HG03139 (cell line): ENCODE measurements at regions not wholly inside any gene's neighbourhood (a gene's known extent, or its start where the extent isn't known, plus 50 kb on each side); places are given as distances from the start of the nearest gene placed in this dataset.
"Not testable (repeated sequence)": the region's sequence is repeated elsewhere in the genome, so short reads cannot be mapped to it uniquely, and the experiment has no call there.

Experiments
- ATAC-seq: cut with Tn5 transposase; IDR thresholded peaks from one replicate; pipeline ENCODE4 v1.9.1; 2021; ENCODE audit not compliant: unreplicated experiment

DNA sequence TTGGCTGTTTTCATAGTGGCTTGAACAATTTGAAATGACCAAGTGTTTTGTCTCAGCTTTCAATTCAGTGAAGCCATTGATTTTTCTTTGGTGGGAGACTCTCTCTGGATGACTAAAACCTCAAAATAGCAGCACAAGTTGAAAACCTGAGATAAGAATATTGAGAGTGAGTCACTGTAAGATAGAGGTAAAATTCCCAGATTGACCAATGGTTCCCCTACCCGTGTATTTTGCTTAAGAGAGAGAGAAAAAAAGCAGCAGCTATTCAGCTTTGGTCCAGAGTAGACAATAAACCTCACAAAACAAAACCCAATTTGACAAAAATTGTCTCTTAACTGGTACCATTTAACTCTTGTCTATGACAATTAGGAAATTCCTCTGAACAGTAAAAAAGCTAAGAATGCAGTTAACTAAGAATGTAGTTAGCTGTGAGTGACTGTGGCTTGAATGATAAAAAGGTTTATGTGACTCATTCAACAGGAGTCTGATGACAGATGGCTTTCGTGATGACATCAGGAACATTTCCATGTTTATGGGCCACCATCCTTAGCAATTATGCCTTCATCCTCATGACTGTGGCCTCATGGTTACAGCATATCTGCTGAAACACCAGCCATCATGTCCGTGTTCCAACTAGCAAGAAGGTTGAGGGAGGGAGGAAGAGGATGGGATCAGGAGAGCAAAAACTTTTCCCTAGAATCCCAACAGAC is 356.9 kb downstream of the NDFIP2 start:
- ATAC-seq, result no peak

DNA sequence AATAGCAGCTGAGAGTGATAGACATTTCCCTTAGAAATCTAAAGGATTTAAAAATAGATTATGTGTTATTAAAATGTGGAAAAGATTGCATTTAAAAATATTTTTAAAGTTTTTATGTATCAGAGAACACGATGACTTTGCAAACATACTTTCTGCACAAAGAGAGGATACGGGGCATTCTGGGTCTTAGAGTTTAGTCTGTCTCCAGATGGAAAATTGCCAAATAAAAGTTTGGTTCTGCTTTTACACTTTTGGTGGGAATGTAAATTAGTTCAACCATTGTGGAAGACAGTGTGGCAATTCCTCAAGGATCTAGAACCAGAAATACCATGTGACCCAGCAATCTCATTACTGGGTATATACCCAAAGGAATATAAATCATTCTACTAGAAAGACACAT is 355.2 kb downstream of the NDFIP2 start:
- not testable (repeated sequence) for ATAC-seq

DNA sequence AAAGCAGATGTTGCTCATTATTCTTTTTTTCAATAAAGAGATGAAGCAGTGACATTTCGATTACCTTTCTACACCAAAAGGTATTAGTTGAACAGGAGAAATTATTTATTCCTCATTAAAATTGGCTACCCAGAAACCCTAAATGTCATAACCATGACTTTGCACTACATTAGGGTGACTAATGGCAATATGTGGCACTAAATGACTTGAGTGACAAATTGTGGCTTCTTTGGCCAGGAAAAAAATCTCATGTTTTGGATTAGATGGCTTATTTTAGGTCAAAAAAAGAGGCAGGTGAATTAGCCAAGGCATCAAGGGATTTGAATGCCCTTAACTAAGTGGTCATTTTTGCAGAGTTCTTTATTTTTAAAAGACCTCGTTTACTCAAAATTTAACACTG is 353.9 kb downstream of the NDFIP2 start:
- no peak for ATAC-seq

DNA sequence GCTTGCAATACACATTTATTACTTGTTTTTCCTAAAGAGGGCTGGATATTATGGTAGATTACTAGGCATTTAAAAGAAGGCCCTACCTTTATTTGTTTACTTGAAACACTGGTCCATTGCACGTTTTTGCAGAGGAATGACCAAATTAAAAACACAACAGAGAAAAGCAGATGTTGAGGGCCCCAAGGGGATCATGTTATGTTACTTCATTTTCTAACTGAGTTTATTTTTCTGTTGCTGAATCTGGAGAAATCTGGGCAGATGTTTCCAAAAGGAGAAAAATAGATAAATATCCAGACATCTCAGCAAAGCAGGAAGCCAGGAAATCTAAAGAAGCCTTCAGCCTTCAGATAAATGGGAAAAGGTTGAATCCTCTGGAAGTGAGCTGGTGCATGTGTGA is 353.0 kb downstream of the NDFIP2 start:
- ATAC-seq, result no peak

DNA sequence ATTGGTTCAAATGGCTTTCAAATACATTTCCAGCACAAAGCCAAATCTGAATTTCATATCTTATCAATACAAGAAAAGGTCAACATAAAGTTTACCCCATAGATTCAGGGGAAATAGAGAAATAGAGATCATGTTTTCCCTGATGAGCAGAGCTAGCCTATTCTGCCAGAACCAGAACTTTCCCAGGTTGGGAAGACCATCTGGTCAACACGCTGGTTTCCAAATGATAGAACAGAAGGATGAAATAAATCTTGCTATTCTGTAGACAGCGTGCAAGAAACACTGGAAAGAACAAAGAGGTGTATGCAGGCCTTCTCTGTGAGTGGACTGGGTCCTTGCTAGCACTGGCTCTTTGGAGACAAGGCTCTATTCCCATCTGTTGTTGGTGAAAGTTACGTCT is 350.6 kb downstream of the NDFIP2 start:
- no peak for ATAC-seq

DNA sequence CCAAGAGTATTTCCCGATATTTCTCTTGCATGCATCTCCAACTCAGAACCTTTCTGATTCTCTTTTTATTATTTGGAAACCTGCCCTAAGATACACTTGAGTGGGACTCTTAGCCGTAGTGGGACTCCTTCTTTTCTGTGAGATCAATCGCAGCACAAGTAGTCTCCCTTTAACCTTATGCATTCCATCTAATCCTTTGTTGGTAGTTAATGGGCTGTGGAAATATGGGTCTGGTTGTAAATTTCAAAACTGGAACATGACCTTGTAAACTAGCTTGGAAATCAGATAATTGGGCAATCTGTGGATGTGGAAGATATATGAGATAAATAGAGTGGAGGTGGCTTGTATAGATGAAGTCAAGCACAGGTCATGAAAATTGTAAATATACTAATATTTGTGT is 350.0 kb downstream of the NDFIP2 start:
- ATAC-seq, result no peak

DNA sequence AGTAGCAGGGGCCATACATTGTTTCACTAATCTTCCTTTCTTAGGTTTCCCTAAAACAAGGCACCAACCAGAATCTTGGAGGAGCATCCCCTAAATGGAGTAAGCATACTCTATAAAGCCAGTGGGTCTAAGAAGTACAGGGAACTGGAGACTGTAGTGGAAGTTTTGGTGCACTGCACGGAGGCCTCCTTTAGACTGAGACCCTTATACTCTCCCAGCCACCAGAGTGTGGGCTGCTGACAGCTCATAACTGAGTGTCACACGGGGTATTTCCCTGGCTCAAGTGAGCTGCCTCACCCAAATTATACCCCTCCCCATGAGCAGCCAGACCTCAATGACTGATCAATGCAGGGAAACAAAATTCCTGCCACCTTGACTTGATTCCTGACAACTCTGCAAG is 349.5 kb downstream of the NDFIP2 start:
- ATAC-seq, result no peak

DNA sequence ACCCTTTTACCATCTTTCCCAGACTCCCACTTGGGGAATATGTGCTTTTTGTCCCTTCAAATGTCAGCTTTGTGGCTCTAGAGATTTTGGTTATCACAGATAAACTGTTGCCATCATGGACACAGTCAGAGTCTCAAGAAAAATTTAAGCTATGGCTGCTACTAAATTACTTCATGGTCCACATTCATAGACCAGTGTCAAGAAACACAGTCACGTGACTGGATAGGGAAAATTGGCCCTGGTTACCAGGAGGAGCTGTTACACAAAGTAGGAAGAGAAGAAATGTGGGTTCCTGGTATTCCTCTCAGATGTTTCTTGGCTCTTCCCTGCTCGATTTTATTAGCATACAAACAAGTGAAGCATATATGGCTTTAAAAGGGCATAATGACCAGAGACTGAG is 348.9 kb downstream of the NDFIP2 start:
- no peak for ATAC-seq

DNA sequence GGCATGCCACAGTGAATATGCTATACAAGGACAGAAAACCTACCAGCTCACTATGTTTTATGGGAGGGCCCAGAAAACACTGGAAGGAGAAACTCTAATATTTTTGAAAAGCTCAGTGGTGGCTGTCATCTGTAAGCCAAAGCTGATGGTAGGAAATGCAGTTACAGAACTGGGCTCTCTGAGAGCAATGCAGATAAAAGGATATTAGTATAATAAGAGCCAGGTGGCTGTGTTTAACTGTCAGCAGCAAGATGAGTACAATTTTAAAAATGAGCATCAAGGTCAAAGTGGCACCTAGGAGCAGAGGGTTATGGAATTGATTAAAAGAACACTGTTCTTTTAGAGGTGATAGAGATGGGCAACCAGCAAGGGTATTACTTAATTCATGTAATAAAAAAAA is 345.0 kb downstream of the NDFIP2 start:
- ATAC-seq, result no peak

DNA sequence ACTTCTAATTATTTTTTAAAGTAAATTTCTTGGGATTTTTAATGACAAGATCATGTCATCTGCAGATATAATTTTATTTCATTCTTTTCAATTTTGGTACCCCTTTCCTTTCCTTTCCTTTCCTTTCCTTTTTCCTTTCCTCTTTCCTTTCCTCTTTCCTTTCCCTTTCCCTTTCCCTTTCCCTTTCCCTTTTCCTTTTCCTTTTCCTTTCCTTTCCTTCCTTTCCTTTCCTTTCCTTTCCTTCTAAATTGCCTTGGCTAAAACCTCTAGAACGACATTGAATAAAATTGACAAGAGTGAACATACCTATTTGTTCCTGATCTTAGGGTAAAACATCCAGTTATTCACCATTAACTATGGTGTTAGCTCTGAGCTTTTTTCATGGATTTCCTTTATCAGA is 334.1 kb downstream of the NDFIP2 start:
- no peak for ATAC-seq

DNA sequence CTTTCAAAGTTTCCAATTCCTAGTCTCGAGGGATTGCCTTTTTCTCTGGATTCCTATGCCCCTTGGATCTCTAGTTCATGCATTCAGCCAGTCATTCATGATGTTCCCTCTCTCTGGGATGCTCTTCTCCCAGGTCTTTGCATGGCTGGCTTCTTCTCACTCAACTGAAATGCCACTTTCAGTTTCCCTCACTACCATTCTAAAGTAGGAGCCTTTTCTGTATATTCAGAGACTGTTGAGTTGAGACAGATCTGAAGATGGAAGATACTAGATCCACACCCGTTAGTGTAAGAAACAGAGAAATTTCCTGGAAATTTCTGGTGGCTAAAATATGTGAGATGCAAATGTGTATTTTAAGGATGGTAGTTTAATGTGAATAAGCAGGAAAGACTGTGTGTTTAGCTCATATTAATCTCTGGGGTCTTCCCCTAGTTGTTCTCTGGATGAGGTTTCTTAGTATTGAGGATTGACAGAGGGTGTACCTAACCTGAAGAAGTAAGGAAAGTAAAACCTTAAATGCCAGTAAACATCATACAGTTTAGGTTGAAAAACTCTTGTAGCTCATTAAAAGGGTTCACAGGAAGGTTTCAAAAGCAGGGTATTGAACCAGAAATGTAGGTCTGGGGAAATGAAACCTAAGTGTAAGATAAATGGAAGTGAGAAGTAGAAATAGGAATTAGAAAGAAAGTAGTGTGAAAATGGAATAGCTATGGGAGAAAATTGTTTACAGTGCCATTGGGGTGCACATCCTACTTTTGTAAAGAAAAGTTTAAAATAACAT is 331.3 kb downstream of the NDFIP2 start:
- ATAC-seq, result peak; percentile 62

DNA sequence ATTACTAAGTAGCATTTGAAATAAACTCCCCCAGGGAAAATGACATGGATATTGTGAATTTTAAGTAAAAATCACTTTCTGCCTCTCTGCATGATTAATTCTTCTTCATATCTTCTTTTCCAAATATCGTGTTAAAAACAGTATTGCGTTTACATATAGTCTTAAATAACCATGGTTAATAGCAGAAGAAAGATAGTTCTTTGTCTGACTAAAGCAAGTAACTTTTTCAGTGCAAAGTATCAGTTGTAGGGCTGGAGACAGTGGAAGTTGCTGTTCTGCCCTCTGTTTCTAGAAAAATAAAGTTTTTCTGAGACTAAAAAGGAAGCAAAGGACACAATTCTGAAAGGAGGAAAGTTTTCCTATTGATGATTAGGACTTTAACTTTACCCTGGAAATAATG is 330.2 kb downstream of the NDFIP2 start:
- no peak for ATAC-seq

DNA sequence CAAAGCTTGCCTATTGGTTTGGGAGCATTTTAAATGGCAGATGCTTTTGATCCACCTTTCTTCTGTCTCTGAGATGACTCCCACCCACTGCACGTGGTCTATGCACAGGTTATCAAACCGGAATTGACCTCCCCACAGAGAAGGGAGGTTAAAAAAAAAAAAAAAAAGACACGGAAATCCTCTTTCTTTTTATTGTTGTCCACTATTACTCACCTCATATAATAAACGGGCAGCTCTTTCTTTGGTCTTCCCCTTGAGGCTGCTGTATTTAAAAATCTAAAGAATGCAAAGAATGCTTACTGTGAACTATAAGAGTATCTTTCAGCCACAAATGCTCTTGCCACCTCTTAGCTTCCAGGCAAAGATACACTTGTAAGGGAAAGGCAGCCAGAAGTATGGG is 329.7 kb downstream of the NDFIP2 start:
- no peak for ATAC-seq

DNA sequence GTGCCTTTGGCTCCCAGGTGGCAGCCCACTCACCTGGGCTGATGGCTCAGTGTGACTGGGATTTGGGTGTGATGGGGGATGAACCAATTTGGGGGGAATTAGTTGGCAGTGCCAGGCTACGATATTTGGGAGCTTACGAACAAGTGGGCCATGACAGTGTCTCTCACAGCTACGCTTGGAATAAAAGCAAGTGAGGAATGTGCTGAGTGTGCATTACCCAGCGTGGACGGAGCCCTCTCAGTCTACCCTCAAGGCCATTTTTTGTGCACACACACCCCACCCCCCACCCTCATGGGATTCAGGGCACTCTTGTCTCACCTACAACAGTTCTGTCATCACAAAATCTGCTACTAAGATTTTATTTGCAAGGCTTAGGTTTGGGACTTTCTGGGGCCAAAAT is 329.1 kb downstream of the NDFIP2 start:
- no peak for ATAC-seq

DNA sequence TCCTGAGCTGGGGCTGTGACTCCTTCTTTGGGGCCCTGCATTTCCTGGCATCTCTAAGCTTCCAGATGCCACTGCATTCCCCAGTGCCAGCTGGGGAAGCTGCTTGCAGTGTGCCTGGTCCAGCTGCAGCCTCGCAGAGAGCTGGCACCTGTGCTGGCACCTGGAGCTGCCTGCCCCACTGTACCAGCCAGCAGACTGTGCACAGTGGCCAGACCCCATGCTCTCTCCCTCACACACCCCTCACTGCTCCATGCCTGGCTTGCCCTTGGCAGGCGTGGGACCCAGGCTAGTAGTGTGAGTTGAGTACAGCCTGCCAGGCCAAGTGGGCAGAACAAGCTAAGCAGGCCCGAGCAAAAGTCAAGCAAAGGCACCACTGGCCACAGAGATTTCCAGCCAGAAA is 327.5 kb downstream of the NDFIP2 start:
- ATAC-seq, result no peak

DNA sequence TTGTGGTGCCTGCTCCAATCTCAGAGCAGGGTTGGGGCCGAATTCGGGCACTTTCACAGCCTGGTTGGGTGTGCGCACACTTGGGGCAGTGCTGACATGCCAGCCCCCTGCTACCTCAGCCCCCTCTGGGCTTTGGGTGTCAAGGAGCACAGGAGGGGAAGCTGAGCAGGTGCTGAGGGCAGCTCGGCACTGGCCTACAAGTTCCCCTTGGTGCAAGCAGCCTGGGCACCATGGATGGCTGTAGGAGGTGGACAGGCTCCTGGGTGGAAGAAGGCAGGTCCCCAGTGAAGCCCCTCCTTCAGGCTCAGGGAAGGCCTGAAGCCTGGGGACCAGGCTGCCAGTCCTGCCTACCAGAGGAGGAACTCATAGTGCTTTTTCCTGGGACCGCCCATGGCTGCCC is 326.6 kb downstream of the NDFIP2 start:
- no peak for ATAC-seq

DNA sequence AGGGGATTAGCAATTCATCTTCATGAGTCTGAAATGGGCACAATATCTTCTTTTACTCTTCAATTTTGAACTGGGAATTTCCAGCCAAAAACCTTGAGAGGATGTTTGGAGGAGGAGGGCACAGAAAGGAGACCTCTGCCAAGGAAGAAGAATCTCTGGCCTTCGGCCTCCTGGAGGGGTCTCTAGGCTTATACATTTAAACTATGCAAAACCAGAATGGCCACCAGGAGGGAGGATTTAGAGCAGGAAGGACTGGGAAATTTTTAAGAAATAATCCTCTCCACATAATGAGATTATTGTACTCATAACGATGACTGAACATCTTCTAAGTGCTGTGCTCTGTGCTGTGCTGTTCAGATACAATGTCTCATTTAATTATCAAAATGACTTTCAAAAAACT is 325.9 kb downstream of the NDFIP2 start:
- no peak for ATAC-seq

DNA sequence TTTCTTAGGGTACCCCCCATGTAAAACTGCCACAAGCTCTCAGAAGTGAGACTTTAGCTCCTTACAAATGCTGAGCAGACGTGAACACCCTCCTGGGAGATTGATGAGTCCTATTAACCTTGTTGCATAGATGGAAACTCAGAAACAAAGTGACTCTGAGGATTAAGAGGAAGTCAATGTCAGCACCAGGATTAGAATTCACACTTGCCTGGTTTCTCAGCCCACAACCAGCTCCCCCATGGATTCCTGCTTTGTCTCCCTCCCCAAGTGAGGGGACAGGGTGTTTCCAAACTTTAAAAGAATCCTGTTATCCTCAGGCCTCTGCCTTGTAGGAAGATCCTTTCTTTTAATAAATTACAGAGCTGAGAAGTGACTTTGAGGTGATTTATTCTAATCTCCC is 324.4 kb downstream of the NDFIP2 start:
- ATAC-seq, result no peak

DNA sequence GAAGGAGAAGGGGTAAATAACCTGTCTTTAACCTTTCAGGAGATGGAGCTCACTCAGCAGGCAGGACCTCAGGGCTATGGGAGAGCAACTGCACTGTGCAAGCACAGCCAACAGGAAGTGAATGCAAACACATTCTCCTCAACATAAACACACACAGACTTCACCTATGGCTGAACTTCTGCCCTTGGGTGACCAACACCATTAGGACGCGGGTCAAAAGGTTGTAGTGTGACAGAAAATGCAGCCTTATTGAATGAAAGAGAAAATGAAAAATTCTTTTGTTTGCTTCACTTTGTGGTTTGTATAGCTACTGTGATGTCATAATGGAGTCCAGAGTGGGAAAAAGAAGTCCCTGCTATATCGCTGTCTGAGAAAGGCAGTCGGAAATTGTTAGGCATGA is 323.0 kb downstream of the NDFIP2 start:
- ATAC-seq, result peak; percentile 69

DNA sequence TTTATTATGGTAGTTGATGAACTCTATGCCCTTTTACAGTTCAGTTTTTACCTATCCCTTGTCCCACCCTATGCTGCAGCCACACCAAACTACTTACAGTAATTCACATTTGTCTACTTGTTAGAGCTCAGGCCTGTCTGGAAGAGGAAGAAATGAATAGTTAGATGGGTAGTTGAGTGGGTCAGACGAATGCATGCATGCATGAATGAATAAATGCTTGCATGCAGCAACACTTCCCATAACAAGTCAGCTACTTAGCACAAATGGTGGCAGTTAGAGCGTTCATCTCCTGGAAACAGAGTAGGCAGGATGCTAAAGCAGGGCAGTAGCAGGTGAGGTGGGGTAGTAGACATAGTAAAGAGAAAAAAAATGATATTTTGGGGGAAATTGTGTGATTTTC is 322.3 kb downstream of the NDFIP2 start:
- ATAC-seq, result no peak

DNA sequence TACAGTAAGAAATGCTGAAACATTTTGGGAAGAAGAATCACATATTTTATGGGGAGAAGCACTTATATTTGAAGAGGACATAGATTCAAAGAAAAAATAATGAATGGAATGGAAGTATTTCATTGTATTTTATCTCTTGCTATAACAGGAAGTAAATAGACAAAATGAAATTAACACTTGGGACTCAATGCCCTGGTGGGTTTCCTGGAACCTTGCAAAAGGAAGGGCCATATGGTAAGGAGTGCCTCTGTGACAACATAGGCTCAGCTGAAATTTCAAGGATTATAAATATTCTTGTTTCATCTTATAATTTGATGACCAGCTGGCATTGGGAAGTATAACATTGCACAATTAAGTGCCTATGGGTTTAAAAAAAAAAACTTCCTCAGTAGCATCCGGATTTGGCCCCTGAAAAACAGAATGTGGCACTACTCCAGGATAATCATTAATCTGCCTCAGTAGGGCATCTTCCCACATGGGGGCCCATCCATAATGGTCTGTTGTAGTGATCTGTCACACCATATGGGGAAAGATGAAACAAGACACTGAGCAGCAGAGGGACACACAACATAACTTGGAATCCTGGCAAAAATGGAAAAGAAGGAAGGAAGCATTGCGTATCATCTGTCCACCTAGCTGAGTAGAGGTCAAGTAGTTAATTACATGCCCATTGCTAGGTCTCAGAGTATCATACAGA is 321.6 kb downstream of the NDFIP2 start:
- no peak for ATAC-seq
